ENCODE measurements at regions not wholly inside any gene's neighbourhood (a gene's known extent, or its start where the extent isn't known, plus 50 kb on each side); places are given as distances from the start of the nearest gene placed in this dataset.

DNA sequence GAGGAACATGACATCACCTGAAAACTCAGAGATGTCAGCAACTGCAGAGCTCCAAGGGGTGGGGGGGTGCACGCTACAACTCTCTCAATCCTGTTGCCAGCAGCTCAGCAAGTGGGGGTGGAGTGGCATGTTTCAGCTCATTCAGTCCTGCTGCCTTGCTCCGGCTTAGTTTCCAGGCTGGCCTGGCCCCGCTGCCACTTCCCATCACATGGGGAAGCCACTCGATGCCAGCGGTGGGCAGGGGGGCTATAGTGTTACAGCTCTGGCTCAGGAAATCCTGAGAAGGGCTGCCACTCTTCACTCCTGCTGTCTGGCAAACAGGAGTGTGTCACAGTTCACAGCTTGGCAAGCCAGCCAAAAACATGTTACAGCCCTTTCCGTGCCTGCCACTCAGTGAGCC lies 356.5 kb upstream of the GULP1 start:
- TF ChIP-seq SNAI2 (CRISPR knock-in tag; IDR thresholded peaks at IDR 0.05) (no peak), TSHZ2 (CRISPR knock-in tag; IDR thresholded peaks at IDR 0.05) (no peak), ARNTL (CRISPR knock-in tag; IDR thresholded peaks at IDR 0.05; ENCODE audit: borderline replicate concordance, low read depth) (no peak), POU6F1 (CRISPR knock-in tag; IDR thresholded peaks at IDR 0.05; ENCODE audit: borderline replicate concordance, low read depth) (no peak), ZC3H10 (CRISPR knock-in tag; IDR thresholded peaks at IDR 0.05) (no peak), PATZ1 (CRISPR knock-in tag; IDR thresholded peaks at IDR 0.05; ENCODE audit: borderline replicate concordance) (no peak)
- TF ChIP-seq, protein P1, sequence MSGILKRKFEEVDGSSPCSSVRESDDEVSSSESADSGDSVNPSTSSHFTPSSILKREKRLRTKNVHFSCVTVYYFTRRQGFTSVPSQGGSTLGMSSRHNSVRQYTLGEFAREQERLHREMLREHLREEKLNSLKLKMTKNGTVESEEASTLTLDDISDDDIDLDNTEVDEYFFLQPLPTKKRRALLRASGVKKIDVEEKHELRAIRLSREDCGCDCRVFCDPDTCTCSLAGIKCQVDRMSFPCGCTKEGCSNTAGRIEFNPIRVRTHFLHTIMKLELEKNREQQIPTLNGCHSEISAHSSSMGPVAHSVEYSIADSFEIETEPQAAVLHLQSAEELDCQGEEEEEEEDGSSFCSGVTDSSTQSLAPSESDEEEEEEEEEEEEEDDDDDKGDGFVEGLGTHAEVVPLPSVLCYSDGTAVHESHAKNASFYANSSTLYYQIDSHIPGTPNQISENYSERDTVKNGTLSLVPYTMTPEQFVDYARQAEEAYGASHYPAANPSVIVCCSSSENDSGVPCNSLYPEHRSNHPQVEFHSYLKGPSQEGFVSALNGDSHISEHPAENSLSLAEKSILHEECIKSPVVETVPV (CRISPR knock-in tag; IDR thresholded peaks at IDR 0.05) = no peak

Measured in SK-N-SH treated with all-trans-retinoic acid at 6 μM for 48 hours (cell line).